HEK293 (cell line): ENCODE measurements at regions not wholly inside any gene's neighbourhood (a gene's known extent, or its start where the extent isn't known, plus 50 kb on each side); places are given as distances from the start of the nearest gene placed in this dataset.
A peak's percentile ranks its signal among the peaks of the same experiment; 100 is the strongest.
"Not testable (repeated sequence)": the region's sequence is repeated elsewhere in the genome, so short reads cannot be mapped to it uniquely, and the experiment has no call there.

ENCODE experiments used
- CTCF ChIA-PET: fragments of 350-600 bp; formaldehyde crosslinking; extraction: SDS; loops from one replicate; lab custom pipeline; 2021; ENCODE audit warnings: antibody characterized with exemption; lab: Yijun Ruan, JAX
- POLR2A ChIA-PET: fragments of 300-600 bp; formaldehyde crosslinking; extraction: SDS; loops from one replicate; lab custom pipeline; 2020; ENCODE audit warnings: antibody characterized with exemption, inconsistent platforms; lab: Yijun Ruan, JAX
- H3K27ac ChIP-seq: fragments of 200-500 bp; sonication (Bioruptor generic); 2 replicates; pipeline ENCODE4 v1.5.1; 2014; ENCODE audit warnings: low read depth, low read length, control low read depth, inconsistent platforms; ENCODE audit errors: extremely low read depth
- H3K36me3 ChIP-seq, 2 experiments: fragments of 200-500 bp in 1 of 2; sonication (Bioruptor generic) in 1 of 2; 1 replicate in 1 of 2; 2 replicates in 1 of 2; pipeline ENCODE4 v1.5.1; 2014 to 2017; ENCODE audit warnings: inconsistent platforms in 2 of 2, low read length in 2 of 2; ENCODE audit not compliant: control insufficient read depth in 2 of 2, insufficient read depth in 1 of 2
- H3K4me1 ChIP-seq: fragments of 200-500 bp; sonication (Bioruptor generic); 2 replicates; pipeline ENCODE4 v1.5.1; 2014; ENCODE audit warnings: mild to moderate bottlenecking, low read length, inconsistent platforms; ENCODE audit not compliant: control insufficient read depth, insufficient read depth
- H3K4me3 ChIP-seq: 2 replicates; pipeline ENCODE4 v1.5.1; 2011; ENCODE audit warnings: low read depth, mild to moderate bottlenecking, control low read depth, low read length, moderate library complexity
- H3K9me3 ChIP-seq: fragments of 200-500 bp; sonication (Bioruptor generic); 2 replicates; pipeline ENCODE4 v1.5.1; 2014; ENCODE audit warnings: low read depth, low read length, inconsistent platforms; ENCODE audit not compliant: control insufficient read depth, insufficient read depth
- HOXA7 ChIP-seq: sonication (generic); formaldehyde crosslinking; IDR thresholded peaks from 2 replicates; pipeline ENCODE4 v1.8.1; 2022; ENCODE audit warnings: missing genetic modification reagents, borderline replicate concordance
- ZNF174 ChIP-seq: fragments of 450-650 bp; formaldehyde crosslinking; IDR thresholded peaks from 2 replicates; pipeline ENCODE4 v1.5.0; 2017; ENCODE audit warnings: missing biosample characterization, mild to moderate bottlenecking, missing genetic modification characterization
- ZNF221 ChIP-seq: fragments of 450-650 bp; formaldehyde crosslinking; IDR thresholded peaks from 2 replicates; pipeline ENCODE4 v1.5.1; 2017; ENCODE audit warnings: missing biosample characterization, missing genetic modification characterization, borderline replicate concordance
- ZNF24 ChIP-seq: fragments of 450-650 bp; formaldehyde crosslinking; IDR thresholded peaks from 2 replicates; pipeline ENCODE4 v1.5.1; 2016; ENCODE audit warnings: missing biosample characterization, missing genetic modification characterization
- ZNF302 ChIP-seq: fragments of 450-650 bp; formaldehyde crosslinking; IDR thresholded peaks from 2 replicates; pipeline ENCODE4 v1.5.1; 2016; ENCODE audit warnings: missing biosample characterization, missing genetic modification characterization, low read depth
- ZNF37A ChIP-seq: fragments of 450-650 bp; IDR thresholded peaks from 2 replicates; pipeline ENCODE4 v1.5.1; 2018; ENCODE audit warnings: missing biosample characterization, missing genetic modification characterization
- ZNF48 ChIP-seq: fragments of 450-650 bp; formaldehyde crosslinking; IDR thresholded peaks from 2 replicates; pipeline ENCODE4 v1.5.1; 2016; ENCODE audit warnings: missing biosample characterization, missing genetic modification characterization
- ZNF548 ChIP-seq: fragments of 450-650 bp; formaldehyde crosslinking; IDR thresholded peaks from 2 replicates; pipeline ENCODE4 v1.5.1; 2016; ENCODE audit warnings: missing biosample characterization, missing genetic modification characterization
- ZNF621 ChIP-seq: fragments of 450-650 bp; formaldehyde crosslinking; IDR thresholded peaks from 2 replicates; pipeline ENCODE4 v1.5.1; 2017; ENCODE audit warnings: missing biosample characterization, missing genetic modification characterization
- ZNF677 ChIP-seq: fragments of 450-650 bp; IDR thresholded peaks from 2 replicates; pipeline ENCODE4 v1.5.0; 2018; ENCODE audit warnings: missing biosample characterization, mild to moderate bottlenecking, missing genetic modification characterization, moderate library complexity
- ZNF843 ChIP-seq: fragments of 450-650 bp; formaldehyde crosslinking; IDR thresholded peaks from 2 replicates; pipeline ENCODE4 v1.5.1; 2016; ENCODE audit warnings: missing biosample characterization, missing genetic modification characterization
- TF ChIP-seq, protein P1 (sequence below): fragments of 450-650 bp; formaldehyde crosslinking; IDR thresholded peaks from 2 replicates; pipeline ENCODE4 v1.5.1; 2016; ENCODE audit warnings: missing biosample characterization, missing genetic modification characterization
- TF ChIP-seq, protein P2 (sequence below): fragments of 450-650 bp; formaldehyde crosslinking; IDR thresholded peaks from 2 replicates; pipeline ENCODE4 v1.5.1; 2016; ENCODE audit warnings: missing biosample characterization, missing genetic modification characterization
- TF ChIP-seq, protein P3 (sequence below): fragments of 450-650 bp; formaldehyde crosslinking; conservative IDR thresholded peaks from 2 replicates; pipeline ENCODE4 v1.5.1; 2016; ENCODE audit warnings: low read depth, missing biosample characterization, missing genetic modification characterization
- TF ChIP-seq, protein P4 (sequence below): fragments of 450-650 bp; formaldehyde crosslinking; IDR thresholded peaks from 2 replicates; pipeline ENCODE4 v1.5.1; 2016; ENCODE audit warnings: missing biosample characterization, missing genetic modification characterization
- TF ChIP-seq, protein P5 (sequence below): fragments of 450-650 bp; IDR thresholded peaks from 2 replicates; pipeline ENCODE4 v1.5.1; 2018; ENCODE audit warnings: missing biosample characterization, missing genetic modification characterization
- TF ChIP-seq, protein P6 (sequence below): fragments of 450-650 bp; formaldehyde crosslinking; IDR thresholded peaks from 2 replicates; pipeline ENCODE4; 2016; ENCODE audit warnings: missing biosample characterization, missing genetic modification characterization
- TF ChIP-seq, protein P7 (sequence below): fragments of 450-650 bp; formaldehyde crosslinking; IDR thresholded peaks from 2 replicates; pipeline ENCODE4 v1.5.1; 2016; ENCODE audit warnings: missing biosample characterization, missing genetic modification characterization

DNA sequence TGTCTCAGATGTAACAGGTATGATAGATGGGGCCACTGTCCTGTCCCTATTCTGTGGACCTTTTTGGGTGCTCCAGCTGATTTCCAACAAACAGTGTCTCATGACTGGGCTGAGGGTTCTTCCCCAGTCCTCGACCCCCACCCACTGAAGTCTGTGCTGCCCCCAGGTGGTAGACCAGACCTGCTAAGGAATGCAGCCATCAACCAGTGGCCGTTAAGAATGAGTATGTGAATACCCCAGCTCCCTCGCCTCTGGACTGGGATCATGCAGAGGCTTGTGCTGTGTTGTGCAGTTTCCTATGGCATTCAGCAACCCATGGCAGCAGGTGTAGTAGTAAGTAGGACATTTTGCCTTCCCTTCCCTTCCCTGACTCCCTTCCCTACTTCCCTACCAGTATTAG is 183.1 kb upstream of the KAZN start:
- CTCF ChIA-PET = interaction anchor here (0.6 to 1.6 kb wide), 8 partner anchors 10 to 433 kb away, joined by 3 to 6 read pairs (median 3); no protein-coding TSS in a partner anchor

DNA sequence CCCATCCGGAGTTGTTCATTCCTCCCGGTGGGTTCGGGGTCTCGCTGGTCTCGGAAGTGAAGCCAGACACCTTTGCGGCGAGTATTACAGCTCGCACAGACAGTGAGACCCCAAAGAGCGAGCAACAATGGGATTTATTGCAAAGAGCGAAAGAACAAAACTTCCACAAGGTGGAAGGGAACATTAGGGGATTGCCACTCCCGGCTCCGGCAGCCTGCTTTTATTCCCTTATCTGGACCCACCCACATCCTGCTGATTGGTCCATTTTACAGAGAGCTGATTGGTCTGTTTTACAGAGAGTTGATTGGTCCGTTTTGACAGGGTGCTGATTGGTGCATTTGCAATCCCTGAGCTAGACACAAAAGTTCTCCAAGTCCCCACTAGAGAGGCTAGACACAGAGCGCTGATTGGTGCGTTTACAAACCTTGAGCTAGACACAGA is 178.7 kb upstream of the KAZN start:
- H3K4me1 ChIP-seq, H3K36me3 ChIP-seq, H3K9me3 ChIP-seq, POLR2A ChIA-PET, H3K27ac ChIP-seq, CTCF ChIA-PET, H3K4me3 ChIP-seq: not testable (repeated sequence)

More for the DNA sequence above, 183.1 kb upstream of the KAZN start:
- Histone ChIP-seq H3K9me3 (no peaks in the 10 kb centered on the region), H3K4me3 (no peak overlapping the region), H3K4me1 (no peaks in the 10 kb centered on the region), H3K36me3 (no peaks in the 10 kb centered on the region), H3K27ac (no peak overlapping the region)
- TF ChIP-seq, protein P1, sequence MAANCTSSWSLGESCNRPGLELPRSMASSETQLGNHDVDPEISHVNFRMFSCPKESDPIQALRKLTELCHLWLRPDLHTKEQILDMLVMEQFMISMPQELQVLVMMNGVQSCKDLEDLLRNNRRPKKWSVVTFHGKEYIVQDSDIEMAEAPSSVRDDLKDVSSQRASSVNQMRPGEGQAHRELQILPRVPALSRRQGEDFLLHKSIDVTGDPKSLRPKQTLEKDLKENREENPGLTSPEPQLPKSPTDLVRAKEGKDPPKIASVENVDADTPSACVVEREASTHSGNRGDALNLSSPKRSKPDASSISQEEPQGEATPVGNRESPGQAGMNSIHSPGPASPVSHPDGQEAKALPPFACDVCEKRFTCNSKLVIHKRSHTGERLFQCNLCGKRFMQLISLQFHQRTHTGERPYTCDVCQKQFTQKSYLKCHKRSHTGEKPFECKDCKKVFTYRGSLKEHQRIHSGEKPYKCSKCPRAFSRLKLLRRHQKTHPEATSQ (tag by site-specific recombination) = no peak
- TF ChIP-seq ZNF221 (tag by site-specific recombination) = no peak
- TF ChIP-seq ZNF37A = peak; percentile 79
- POLR2A ChIA-PET = no interaction called here

DNA sequence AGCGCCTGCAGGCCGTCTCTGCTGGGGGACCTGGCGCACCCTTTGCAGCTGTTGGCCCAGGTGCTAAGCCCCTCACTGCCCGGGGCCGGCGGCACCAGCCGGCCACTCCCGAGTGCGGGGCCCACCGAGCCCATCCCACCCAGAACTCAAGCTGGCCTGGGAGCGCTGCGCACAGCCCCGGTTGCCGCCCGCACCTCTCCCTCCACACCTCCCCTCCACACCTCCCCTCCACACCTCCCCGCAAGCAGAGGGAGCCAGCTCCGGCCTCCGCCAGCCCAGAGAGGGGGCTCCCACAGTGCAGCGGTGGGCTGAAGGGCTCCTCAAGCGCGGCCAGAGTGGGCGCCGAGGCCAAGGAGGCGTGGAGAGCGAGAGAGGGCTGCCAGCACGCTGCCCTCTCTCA is 177.8 kb upstream of the KAZN start:
- H3K27ac ChIP-seq = no peak overlapping the region
- H3K9me3 ChIP-seq = no peaks in the 10 kb centered on the region
- H3K4me1 ChIP-seq = no peaks in the 10 kb centered on the region
- ChIA-PET CTCF (interaction anchor here (0.7 kb wide), 1 partner anchor 270 kb away, joined by 3 read pairs; no protein-coding TSS in a partner anchor), POLR2A (no interaction called here)
- no peaks in the 10 kb centered on the region for H3K36me3 ChIP-seq
- TF ChIP-seq HOXA7 (CRISPR knock-in tag) = no peak
- TF ChIP-seq ZNF621 (tag by site-specific recombination) = no peak
- TF ChIP-seq, protein P2, sequence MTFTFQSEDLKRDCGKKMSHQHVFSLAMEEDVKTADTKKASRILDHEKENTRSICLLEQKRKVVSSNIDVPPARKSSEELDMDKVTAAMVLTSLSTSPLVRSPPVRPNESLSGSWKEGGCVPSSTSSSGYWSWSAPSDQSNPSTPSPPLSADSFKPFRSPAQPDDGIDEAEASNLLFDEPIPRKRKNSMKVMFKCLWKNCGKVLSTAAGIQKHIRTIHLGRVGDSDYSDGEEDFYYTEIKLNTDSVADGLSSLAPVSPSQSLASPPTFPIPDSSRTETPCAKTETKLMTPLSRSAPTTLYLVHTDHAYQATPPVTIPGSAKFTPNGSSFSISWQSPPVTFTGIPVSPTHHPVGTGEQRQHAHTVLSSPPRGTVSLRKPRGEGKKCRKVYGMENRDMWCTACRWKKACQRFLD = no peak
- TF ChIP-seq, protein P3, sequence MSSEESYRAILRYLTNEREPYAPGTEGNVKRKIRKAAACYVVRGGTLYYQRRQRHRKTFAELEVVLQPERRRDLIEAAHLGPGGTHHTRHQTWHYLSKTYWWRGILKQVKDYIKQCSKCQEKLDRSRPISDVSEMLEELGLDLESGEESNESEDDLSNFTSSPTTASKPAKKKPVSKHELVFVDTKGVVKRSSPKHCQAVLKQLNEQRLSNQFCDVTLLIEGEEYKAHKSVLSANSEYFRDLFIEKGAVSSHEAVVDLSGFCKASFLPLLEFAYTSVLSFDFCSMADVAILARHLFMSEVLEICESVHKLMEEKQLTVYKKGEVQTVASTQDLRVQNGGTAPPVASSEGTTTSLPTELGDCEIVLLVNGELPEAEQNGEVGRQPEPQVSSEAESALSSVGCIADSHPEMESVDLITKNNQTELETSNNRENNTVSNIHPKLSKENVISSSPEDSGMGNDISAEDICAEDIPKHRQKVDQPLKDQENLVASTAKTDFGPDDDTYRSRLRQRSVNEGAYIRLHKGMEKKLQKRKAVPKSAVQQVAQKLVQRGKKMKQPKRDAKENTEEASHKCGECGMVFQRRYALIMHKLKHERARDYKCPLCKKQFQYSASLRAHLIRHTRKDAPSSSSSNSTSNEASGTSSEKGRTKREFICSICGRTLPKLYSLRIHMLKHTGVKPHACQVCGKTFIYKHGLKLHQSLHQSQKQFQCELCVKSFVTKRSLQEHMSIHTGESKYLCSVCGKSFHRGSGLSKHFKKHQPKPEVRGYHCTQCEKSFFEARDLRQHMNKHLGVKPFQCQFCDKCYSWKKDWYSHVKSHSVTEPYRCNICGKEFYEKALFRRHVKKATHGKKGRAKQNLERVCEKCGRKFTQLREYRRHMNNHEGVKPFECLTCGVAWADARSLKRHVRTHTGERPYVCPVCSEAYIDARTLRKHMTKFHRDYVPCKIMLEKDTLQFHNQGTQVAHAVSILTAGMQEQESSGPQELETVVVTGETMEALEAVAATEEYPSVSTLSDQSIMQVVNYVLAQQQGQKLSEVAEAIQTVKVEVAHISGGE = no peak
- TF ChIP-seq, protein P4, sequence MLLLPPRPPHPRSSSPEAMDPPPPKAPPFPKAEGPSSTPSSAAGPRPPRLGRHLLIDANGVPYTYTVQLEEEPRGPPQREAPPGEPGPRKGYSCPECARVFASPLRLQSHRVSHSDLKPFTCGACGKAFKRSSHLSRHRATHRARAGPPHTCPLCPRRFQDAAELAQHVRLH (tag by site-specific recombination) = no peak
- TF ChIP-seq, protein P5, sequence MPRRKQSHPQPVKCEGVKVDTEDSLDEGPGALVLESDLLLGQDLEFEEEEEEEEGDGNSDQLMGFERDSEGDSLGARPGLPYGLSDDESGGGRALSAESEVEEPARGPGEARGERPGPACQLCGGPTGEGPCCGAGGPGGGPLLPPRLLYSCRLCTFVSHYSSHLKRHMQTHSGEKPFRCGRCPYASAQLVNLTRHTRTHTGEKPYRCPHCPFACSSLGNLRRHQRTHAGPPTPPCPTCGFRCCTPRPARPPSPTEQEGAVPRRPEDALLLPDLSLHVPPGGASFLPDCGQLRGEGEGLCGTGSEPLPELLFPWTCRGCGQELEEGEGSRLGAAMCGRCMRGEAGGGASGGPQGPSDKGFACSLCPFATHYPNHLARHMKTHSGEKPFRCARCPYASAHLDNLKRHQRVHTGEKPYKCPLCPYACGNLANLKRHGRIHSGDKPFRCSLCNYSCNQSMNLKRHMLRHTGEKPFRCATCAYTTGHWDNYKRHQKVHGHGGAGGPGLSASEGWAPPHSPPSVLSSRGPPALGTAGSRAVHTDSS (tag by site-specific recombination) = no peak
- no peak for TF ChIP-seq ZNF548 (tag by site-specific recombination)
- TF ChIP-seq, protein P6, sequence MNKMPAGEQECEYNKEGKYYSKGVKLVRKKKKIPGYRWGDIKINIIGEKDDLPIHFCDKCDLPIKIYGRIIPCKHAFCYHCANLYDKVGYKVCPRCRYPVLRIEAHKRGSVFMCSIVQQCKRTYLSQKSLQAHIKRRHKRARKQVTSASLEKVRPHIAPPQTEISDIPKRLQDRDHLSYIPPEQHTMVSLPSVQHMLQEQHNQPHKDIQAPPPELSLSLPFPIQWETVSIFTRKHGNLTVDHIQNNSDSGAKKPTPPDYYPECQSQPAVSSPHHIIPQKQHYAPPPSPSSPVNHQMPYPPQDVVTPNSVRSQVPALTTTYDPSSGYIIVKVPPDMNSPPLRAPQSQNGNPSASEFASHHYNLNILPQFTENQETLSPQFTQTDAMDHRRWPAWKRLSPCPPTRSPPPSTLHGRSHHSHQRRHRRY (tag by site-specific recombination) = no peak
- no peak for TF ChIP-seq ZNF174 (tag by site-specific recombination)
- TF ChIP-seq ZNF677 (tag by site-specific recombination) = no peak
- TF ChIP-seq ZNF302 (tag by site-specific recombination) = no peak
- no peak for TF ChIP-seq ZNF24 (tag by site-specific recombination)
- no peak for TF ChIP-seq ZNF843 (tag by site-specific recombination)
- TF ChIP-seq ZNF48 (tag by site-specific recombination) = no peak
- TF ChIP-seq, protein P7, sequence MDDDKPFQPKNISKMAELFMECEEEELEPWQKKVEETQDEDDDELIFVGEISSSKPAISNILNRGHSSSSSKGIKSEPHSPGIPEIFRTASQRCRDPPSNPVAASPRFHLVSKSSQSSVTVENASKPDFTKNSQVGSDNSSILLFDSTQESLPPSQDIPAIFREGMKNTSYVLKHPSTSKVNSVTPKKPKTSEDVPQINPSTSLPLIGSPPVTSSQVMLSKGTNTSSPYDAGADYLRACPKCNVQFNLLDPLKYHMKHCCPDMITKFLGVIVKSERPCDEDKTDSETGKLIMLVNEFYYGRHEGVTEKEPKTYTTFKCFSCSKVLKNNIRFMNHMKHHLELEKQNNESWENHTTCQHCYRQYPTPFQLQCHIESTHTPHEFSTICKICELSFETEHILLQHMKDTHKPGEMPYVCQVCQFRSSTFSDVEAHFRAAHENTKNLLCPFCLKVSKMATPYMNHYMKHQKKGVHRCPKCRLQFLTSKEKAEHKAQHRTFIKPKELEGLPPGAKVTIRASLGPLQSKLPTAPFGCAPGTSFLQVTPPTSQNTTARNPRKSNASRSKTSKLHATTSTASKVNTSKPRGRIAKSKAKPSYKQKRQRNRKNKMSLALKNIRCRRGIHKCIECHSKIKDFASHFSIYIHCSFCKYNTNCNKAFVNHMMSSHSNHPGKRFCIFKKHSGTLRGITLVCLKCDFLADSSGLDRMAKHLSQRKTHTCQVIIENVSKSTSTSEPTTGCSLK = no peak
- no peak overlapping the region for H3K4me3 ChIP-seq
